ENCODE measurements at regions not wholly inside any gene's neighbourhood (a gene's known extent, or its start where the extent isn't known, plus 50 kb on each side); places are given as distances from the start of the nearest gene placed in this dataset.

DNA sequence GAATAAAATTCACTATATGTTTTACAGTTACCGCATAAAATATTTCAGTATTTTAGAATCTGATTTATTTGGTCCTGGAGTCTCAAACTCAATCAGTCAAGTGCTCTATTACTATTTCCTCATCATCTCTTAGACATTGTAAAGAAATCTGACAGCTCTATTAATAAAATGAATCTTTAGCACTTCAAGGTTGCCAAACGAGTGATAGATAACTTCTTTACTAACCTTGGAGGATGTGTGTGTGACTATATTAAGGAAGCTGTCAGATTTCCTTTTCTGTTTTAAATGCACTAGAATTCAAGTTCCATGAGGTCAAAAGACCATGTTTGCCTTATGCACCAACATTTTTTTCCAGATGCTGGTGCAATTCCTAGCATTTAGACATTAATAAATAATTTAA is 389.8 kb upstream of the AZI2 start:
- DNase-seq (ENCODE audit: low spot score): no peak

DNA sequence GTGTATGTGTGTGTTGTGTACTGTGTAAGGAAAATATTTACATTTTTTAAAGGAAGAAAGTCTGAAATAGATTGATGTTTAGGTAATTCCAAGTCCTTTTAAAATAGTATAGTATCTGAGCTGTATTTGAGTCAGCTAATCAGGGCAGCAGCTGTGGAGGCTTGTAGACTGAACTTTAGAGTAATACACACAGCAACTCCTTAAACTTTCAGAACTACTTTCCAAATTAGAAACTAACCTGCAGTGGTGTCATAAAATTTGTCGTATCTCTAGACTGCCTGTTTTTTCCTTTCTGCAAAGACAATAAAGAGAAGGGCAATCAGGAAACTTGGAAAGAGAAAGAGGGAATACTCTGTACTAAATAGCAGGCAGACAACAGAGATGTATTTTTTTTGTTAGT is 391.0 kb upstream of the AZI2 start:
- no peak for DNase-seq (ENCODE audit: low spot score)

DNA sequence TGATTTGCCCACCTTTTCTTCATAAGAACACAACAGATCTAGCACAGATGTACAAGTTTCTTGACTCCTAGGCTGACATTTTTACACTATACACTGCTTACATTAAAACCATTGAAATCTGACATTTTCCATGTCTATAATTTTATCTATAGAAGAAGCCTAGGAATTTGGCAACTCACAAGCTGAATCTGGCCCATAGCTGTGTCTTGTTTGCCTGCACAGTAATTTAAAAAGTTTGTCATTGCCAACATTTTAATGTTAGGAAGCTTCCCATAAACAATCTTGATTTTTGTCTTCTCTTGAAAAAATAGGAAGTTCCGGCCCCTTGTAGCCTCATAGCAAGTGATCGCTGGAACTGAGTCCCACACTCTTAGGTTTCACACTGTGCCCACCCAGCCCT is 394.6 kb upstream of the AZI2 start:
- no peak for DNase-seq (ENCODE audit: low spot score)

DNA sequence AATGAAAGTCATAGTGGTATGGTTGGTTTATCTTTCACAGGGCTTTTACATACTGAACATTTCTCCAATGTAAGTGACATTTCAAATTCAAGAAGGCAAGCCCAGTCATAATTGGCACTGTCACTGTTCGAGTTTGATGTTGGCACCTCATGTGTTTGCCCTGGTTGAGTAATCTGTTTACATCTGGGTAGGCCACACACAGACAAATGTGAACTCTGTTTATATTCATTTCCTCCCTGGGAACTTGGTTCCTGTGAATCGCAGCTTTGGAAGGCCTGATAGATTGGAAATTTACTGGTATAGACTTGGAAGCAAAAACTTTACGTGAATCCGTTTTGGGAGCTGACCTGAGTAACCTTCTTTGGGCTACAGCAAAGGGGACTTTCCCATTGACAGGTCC is 395.2 kb upstream of the AZI2 start:
- DNase-seq (ENCODE audit: low spot score): no peak

DNA sequence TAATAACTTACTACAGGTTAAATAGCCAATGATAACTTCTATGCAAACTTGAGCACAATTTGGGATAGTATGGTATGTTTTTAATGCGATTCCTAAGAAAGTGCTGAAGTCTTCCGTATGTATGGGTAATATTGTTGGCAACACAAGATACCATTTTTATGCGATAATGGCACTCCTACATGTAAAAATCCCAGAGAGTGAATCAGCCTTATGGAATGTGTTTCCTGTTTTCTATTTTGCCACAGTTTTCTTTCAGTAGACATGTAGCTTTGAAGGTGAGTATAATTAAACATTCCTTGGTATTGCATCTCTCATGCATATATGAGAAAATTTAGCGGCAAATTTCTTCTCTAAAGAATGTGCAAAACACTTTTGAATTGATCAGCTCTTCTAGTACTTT is 396.8 kb upstream of the AZI2 start:
- DNase-seq (ENCODE audit: low spot score): no peak

DNA sequence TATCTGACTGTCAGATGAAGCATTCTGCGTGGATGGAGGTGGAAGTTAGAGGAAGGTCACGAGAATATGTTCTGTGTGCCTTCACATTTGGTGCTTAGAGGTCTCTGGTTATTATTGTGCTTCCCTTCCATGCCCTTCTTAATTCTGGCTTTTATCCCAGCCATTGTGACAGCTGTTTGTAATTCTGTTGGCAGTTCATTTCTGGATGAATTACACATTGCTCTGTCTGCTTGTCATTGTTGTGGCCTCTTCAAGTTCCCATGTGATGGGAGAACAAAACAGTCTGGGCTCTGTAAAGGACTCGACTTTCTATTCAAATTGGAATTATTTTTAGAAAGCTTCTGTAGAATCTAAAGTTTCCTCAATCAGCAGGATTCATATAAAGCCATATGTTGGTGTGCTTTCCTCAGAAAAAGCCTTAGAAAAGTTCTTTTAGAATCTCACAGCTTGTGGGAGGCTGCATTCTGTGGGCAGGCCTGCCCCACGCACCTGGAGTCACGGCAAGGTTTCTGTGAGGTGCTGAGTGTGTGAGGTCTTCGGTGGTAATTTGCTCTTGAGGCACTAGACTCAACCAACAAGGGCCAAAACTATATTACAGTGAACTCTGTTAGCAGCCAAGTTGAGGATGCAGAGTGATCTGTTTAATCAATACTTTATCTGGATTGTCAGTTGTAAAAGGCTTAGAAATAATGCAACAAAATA is 397.4 kb upstream of the AZI2 start:
- no peak for DNase-seq (ENCODE audit: low spot score)

DNA sequence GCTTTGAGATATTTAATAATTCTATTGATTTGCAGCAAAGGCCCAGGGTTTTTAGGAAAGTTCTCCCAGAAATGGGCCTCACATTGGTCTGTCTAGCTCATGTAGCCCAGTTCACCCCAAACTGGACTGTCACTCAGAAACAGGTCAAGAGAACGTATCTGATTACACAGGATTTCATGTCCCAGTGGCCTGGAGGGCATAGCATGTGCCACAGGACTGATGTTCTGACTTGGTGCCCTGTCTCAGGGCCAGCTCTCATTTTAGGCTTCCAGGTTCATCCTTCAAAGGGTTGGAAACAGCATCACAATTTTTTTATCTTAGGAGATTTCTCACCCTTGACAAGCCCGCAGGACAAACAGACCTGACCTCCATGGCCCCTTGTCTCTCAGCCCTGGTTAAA is 398.4 kb upstream of the AZI2 start:
- no peak for DNase-seq (ENCODE audit: low spot score)

DNA sequence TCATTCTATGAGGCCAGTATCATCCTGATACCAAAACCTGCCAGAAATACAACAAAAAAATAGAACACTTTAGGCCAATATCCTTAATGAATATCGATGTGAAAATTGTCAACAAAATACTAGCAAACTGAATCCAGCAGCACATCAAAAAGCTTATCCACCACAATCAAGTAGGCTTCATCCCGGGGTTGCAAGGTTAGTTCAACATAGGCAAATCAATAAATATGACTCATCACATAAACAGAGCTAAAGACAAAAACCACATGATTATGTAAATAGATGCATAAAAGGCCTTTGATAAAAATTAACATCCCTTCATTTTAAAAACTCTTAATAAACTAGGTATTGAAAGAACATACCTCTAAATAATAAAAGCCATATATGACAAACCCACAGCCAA is 403.2 kb upstream of the AZI2 start:
- DNase-seq (ENCODE audit: low spot score): no peak

DNA sequence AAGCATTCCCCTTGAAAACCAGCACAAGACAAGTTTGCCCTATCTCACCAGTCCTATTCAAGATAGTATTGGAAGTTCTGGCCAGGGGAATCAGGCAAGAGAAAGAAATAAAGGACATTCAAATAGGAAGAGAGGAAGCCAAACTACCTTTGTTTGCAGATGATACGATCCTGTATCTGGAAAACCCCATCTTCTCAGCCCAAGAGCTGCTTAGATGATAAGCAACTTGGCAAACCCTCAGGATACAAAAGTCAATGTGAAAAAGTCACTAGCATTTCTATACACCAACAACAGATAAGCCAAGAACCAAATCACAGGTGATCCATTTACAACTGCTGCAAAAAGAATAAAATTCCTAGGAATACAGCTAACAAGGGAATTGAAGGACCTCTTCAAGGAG is 403.7 kb upstream of the AZI2 start:
- DNase-seq (ENCODE audit: low spot score): no peak

DNA sequence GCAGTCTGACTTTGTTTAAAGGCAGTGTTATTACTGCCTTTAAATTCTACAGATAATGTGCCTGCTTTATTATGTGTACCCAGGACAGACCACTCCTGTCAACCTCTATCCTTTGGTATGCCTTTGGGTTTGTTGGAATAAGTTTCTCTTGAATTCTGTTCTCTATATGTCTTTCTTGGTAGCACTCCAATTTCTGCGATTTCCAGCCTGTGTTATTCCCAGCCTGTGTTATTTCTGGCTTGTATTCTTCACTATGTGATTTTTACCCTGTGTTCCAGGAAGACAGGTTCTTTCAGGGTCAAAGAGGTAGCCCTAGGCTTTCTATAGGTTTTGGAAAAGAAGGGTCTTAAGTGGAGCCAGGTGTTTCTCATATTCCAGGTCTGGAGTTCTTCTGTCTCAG is 407.4 kb upstream of the AZI2 start:
- no peak for DNase-seq (ENCODE audit: low spot score)

DNA sequence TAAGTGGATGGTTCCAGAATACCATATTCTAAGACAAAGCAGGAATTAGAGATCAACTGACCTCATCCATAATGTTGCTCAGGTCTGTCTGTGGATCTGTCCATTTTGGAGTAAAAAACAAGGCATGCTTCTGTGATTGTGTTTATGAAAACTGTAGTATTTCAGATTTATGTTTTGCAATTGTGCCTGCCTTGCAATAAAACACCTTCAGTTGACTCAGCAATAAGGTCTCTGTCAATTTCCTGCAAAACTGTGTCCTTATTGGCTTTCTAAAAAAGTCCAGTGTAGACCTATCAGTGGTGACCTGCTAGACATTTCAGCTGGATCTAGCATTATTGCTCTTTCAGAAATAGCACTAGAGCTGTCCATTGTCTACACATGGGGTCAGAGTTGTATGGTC is 409.5 kb upstream of the AZI2 start:
- DNase-seq (ENCODE audit: low spot score): no peak

DNA sequence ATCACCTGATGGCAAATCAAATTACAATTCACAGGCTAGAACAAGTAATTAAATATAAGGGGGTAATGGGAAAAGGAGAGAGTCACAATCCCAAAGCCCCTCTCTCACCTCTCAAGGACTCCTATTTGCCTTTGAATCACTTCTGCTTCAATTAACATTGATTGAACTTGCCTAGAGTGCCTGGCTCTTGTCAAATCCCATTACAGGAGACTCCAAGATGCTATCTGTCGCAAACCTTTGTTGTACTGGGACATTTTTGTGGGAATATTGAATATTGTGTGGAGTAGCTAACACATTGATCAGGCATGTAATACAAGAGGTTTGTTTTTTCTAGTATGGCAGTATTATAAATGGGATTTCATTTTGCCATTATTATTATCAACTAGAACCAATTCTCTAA is 412.8 kb upstream of the AZI2 start:
- DNase-seq (ENCODE audit: low spot score): no peak

DNA sequence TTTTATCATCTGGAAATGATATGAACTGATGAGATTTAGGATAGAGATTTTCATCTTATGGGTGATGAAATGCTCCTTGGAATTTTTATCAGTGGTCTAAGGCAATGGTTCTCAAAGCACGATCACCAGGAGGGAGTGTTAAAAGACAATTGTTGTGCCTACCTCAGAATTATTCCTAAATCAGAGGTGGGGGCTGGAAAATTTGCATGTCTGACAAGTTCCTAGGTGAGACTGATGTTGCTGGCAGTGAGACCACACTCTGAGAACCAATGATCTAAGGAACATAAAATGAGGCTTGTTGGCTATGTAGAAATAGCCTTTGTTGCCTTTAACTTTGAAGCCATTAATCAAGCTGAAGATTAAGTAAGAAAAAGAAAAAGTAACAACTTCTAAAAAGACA is 416.6 kb upstream of the AZI2 start:
- no peak for DNase-seq (ENCODE audit: low spot score)

DNA sequence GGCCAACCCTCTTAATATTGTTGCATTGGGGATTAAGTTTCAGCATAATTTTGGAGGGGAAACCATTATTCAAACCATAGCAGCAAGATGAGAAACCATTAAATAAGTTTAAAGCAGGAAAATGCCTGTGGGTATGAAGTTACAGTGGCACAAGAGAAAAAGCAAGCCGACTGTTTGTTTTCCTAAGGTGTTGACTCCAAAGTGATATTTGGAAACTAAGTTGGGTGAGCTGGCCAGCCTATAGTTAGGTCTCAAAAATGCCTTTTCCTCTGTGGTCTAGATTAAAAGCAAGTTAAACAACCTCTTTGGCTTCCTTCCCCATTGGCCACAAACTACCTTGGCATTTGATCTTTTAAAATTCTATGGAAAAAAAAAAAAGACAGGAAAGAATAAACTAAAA is 419.8 kb upstream of the AZI2 start:
- no peak for DNase-seq (ENCODE audit: low spot score)

DNA sequence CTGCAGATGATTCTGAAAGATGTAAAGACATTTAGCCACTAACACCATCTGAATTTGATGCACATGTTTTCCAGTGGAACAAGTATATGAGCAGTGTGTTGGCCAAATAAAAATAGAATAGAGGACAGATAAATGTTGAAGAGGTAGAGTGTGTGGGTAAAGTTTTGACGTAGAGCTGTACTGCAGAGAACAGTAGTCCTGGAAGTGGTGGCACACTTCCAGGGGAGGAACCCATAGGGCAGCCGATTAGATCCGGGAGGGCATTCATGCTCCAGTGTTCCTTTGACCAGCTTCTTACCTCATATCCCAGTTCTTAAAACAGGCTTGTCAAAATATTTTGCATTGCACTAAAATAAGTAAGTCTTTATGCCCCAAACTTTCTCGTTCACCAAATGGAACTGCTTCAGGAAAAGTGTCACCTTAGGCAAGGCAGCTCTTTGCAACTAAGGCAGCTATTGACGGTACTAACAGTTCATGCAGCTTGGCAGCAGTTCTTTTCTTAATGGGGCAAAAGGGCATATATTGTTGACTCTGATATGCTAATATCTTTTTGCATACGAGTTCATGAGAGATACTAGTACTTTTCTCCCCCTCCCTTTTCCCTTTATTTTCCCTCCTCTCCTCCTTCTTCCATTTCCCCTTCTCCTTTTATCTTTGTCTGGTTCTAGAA is 429.3 kb upstream of the AZI2 start:
- DNase-seq (ENCODE audit: low spot score): no peak

DNA sequence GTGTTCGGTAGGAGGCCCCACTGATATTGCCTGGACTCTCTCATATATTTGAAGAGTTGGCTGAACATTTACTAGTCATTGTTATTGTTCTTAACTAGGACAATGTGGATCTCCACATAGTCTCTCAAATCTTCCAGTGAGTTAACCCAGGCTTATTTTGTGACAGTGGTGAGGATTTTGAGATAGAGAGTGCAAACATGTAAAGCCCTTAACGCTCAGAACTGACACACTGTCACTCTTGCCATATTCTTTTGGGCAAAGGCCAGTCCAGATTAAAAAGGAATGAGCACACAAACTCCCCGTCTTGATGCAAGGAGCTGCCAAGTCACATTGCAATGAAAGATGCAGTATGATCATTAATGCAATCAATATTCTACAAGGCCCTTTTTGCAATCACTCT is 431.9 kb upstream of the AZI2 start:
- no peak for DNase-seq (ENCODE audit: low spot score)

DNA sequence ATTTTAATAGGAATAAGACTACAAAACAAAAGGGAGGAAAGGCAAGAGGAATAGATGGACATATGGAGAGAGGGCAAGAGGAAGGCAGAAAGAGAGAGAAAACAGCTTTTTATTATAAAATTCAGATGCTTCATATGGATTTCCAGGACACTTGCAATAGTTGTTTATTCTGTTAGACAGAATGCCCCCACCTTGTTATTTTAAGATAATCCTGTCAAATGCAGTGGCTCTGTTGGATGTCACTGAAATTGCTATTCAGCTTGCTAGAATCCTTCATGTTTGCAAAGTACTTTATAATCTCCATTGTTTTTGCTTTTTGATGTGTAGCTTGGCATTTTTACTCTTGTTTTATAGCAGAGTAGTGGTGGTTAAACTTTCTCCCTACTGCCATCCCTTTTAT is 432.4 kb upstream of the AZI2 start:
- DNase-seq (ENCODE audit: low spot score): no peak

DNA sequence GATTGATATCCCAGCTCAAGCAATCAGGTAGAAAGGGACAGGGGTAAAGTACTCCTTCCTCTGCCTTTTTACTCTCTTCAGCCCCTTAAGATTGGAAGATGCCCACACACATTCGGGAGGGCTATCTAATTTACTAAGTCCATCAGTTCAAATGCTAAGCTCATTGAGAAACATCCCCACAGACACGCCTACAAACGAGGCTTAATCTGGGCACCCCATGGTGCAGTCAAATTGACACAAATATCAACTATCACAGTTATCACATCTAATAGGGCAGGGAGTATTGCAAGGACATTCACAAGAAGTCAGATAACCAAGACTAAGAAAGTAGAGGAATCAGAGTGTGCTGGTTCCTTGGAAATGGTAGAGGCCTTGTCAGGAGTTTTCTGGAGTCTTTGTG is 437.8 kb upstream of the AZI2 start:
- no peak for DNase-seq (ENCODE audit: low spot score)

DNA sequence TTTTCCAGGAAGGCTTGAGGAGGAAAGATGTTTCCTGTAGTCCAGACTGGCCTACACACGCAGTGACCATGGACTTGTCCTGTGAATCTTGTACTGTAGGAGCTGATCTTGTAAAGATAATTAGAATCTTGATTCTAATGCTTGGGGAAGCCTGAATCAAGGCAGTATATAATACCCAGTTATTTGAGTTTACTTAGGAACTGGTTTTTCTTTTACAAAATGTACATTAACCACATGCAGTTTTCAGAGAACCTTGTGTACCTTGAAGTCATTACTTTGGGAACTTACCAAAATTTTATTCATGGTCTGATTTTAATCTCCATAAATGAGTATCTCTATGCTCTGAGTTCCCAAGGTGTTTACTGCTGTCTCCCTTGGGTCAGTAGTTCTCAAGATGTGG is 439.9 kb upstream of the AZI2 start:
- DNase-seq (ENCODE audit: low spot score): no peak

DNA sequence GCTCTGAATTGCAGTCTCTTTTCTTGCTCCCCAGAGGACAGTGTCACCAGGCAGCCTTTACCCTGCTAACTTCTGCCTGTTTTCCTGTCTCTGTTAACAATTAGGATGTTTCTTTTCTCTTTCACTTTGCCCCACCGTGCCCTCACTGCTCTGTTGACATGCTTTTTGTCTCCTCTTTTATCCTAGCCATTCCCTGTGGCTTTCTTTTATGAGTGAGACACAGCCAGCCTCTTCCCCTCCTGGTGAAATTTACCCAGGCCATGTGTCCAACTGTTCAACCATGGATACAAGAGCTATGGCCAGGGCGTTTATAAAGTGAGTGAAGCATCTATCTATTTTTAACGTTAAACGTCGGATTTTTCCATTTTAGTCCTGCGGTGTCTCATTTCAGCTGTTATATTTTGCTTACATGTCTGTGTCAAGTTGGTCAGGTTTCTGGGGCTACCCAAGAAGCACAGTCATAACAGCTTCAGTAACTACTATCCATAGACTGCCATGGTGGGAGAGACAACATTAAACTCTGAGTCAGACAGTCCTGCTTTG is 443.2 kb upstream of the AZI2 start:
- DNase-seq (ENCODE audit: low spot score): no peak

DNA sequence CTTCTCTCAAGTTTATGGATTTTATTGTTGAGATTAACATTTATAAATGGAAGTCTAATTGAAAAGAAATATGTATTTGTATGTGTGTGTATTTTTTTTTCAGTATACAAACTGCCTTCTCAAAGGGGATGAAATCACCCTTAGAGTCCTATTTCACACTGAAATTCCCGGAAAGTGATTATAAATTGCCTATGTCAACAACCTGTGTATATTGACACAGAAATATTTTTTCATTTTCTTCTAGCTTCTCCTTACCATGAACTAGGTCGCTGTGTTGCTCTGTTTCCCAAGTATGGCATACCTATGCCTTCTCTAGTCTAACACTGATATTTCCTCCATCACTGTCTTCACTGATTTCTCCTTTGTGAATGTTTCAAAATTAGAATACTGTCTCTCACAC is 444.0 kb upstream of the AZI2 start:
- DNase-seq (ENCODE audit: low spot score): no peak

DNA sequence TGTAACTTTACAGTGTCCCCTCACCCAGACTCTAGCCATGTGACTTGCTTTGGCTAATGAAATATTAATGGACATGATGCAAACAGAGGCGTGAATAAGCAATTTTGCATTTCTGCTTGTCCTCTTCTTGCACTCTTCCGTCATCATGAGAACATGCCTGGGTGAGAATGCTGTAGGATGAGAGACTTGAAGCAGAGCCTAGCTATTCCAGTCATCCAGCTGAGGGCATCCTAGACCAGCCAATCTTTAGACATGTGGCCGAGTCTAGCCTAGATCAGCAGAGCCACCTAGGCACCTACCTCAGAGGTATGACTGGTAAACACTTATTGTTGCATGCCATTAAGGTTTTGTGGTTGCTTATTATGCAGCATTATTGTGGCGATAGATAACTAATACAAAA is 450.5 kb upstream of the AZI2 start:
- DNase-seq (ENCODE audit: low spot score): no peak

DNA sequence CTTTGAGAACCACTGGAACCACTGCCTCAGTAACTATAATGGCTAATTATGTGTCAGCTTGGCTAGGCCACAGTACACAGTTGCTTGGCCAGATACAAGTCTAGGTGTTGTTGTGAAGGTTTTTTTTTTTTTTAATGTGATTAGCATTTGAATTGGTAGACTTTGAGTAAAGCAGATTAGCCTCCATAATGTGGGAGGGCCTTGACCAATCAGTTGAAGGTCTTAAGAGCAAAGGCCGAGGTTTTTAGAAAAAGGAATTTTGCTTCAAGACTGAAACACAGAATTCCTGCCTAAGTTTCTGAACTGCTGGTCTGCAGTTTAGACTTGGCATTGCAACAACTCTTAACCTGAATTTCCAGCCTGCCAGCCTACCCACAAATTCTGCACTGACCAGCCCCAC is 451.6 kb upstream of the AZI2 start:
- DNase-seq (ENCODE audit: low spot score): no peak

DNA sequence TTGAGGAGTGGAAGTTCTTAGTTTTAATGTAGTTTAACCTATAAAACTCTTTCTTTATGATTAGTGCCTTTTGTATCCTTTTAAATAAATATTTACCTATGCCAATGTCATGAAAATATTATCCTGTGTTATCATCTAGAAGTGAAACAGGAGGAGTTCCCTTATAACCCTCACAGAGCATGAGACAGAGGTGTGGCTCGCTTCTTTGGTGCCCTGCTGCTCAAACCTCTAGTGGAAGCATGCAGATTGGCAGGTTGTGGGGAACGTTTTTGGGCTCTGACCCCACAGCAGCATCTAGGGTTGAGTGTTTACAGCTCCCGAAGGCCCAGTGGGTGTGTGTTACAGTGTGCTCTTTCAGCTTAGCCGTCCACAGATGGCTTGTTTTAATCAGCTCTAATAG is 459.4 kb upstream of the AZI2 start:
- no peak for DNase-seq (ENCODE audit: low spot score)
